Tongue (tissue), 1 donor: ENCODE measurements at regions not wholly inside any gene's neighbourhood (a gene's known extent, or its start where the extent isn't known, plus 50 kb on each side); places are given as distances from the start of the nearest gene placed in this dataset.
"Not testable (repeated sequence)": the region's sequence is repeated elsewhere in the genome, so short reads cannot be mapped to it uniquely, and the experiment has no call there.

Source experiments
- DNase-seq: peaks from one replicate; pipeline ENCODE4 v3.0.0-alpha.2; 2015

DNA sequence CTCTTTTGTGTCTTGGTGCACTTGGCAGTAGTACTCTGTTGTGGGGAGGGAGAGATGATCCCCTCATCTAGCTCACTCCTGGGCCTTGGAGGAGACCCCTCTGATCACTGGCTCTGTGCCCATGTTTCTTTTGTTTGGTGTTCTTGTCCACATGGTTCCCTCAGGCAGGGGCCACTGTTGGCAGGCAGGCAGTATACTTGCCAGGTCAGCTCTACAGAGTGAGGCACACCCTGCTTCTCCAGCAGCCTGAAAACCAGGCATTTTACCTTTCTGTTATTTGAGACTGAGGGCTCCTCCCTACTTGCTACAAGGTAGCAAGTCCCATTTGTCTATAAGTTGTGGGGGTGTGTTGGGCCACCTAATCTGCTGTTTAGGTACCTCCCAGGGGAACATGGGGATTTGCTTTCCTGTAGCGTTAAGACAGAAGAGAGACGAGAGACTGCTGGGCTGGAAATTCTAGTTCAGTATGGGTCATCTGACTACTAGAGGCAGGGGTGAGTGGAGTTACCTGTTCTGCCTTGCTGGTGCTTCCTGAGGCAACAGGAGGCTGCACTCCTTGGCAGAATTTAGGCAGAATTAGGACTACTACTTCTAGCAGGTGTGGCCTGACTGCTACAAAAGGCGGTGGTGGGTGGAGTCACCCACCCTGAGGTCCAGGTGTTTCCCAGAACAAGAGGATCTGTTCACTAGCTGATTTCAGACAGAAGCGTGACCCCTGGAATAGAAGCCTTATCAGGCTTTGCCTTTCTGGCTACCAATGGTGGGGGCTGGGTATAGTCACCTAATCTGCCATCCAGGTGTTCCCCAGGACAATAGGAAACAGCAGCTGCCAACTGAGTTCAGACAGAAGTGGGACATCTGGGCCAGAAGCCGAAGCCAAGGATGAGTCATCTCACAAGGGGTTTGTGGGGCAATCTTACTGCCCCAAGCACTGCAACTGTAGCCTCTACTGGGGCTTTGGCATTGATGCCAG is 843.0 kb upstream of the ATXN8OS start:
- DNase-seq = no peak

DNA sequence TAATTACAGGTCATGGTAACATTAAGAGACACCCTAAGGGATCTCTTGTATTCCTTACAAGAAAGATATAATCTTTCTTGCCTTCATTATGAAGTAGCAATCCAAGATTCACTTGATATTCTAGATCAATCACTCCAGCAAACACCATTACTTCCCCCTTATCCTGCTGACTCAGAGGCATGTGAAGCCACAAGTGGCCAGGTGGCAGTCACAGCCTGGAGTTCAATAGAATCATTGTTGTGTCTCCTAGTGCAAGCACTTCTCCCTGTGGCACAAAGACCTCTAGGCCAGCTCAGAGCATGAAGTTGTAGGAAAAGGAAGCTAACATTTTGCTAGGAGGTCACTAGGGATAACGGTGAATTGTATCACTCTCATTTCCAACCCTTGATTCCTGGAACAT is 864.3 kb upstream of the ATXN8OS start:
- DNase-seq = no peak

DNA sequence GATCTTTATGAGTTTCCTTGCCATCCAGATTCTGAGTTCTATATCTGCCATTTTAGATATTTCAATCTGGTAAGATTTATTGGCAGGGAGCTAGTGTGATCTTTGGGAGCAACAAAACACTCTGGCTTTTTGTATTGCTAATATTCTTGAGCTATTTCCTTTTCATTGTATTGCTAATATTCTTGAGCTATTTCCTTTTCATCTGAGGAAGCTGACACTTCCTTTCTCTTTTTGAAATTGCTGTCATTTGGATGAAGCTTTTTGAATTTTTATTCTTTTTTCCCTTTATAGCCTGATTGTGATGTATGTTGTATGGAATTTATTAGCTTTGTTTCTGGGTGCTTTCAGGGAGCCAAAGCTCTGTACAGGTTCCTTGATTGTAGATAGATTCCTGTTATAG is 873.5 kb upstream of the ATXN8OS start:
- DNase-seq = no peak

DNA sequence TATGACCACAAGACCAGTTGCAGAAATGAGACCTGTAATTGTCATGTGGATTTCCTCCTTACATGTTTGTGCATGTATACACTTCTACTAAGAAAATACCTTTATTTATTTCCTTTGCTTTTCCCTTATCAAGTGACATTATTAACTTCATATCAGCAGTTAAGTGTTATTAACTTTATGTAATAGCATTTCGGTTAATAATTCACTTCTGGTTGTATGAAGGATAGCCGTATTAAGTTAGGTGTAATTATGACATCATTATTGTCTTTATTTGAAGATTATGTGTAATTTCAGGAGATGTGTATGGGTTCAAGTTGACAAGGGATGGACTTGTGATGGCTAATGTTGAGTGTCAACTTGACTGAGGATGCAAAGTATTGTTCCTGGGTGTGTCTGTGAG is 881.2 kb upstream of the ATXN8OS start:
- no peak for DNase-seq

DNA sequence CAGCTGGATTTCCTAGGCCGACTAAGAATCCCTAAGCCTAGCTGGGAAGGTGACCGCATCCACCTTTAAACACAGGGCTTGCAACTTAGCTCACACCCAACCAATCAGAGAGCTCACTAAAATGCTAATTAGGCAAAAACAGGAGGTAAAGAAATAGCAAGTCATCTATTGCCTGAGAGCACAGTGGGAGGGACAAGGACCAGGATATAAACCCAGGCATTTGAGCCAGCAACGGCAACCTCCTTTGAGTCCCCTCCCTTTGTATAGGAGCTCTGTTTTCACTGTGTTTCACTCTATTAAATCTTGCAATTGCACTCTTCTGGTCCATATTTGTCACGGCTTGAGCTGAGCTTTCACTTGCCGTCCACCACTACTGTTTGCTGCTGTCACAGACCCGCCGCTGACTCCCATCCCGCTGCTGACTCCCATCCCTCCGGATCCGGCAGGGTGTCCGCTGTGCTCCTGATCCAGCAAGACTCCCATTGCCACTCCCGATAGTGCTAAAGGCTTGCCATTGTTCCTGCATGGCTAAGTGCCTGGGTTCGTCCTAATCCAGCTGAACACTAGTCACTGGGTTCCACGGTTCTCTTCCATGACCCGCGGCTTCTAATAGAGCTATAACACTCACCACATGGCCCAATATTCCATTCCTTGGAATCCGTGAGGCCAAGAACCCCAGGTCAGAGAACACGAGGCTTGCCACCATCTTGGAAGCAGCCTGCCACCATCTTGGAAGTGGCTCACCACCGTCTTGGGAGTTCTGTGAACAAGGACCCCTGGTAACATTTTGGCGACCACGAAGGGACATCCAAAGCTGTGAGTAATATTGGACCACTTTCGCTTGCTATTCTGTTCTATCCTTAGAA is 885.8 kb upstream of the ATXN8OS start:
- not testable (repeated sequence) for DNase-seq

DNA sequence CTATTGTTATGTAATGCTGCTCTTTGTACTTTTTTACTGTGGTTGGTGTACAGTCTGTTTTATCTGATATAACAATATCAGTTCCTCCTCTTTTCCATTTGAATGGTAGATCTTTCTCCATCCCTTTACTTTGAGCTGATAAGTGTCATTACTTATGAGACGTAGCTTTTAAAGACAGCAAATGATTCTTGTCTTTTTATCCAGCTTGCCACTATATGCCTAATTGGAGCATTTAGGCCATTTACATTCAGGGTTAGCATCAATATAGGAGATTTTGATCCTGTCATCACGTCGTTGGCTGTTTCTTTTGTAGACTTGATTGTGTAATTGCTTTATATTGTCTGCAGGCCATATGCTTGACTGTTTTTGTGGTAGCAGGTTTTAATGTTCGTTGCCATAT is 894.2 kb upstream of the ATXN8OS start:
- no peak for DNase-seq

DNA sequence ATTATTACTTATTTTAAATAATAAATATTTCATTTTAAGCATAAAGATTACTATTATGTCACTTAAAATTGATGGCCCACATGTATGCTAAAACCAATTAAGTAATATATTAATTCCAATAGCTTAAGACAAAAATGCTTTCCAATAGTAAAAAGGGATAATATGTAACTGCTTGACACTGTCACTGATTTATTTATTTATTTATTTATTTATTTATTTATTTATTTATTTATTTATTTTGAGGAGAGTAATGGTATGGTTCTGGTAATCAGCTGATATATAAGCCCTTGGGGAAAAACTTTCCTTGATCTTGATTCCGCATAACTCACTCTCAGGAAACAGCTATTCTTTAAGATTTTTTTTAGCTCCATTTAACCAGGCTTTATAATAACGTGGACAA is 903.0 kb upstream of the ATXN8OS start:
- DNase-seq = no peak

DNA sequence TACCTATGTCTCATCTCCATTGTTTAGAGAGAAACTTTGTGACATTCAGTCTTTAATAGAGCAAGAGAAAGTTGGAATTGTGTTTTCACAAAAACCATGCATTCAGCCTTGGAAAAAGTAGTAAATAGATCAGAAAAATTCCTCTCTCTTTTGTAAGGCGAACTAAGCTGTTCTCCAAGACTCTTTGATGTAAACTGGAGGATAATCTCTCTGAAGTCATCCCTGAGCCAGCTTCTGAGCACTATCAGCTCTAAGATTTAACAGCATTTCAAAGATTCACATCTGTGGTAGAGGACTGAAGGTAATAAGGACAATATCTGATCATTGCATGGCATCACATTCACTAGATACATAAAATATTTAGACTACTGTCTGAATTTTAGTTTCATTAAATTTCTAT is 904.6 kb upstream of the ATXN8OS start:
- DNase-seq = no peak

DNA sequence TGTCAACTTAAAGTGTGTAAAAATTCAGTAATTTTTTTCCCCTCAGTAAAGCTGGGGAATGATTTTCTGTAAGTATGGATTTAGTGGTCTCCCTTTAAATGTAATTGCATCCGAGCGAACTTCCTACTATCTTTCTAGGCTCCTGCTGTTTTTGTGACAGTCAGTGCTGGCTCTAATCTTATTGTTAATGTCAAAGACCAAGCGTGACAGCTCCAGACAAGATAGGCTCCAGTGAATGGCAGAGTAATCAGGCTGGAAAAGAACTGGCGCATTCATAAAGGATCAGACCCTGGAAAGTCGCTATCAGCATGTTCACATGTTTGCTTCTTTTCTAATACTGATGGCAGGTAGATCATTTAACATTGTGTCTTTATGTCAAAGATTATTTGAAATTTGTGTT is 908.0 kb upstream of the ATXN8OS start:
- DNase-seq = no peak

DNA sequence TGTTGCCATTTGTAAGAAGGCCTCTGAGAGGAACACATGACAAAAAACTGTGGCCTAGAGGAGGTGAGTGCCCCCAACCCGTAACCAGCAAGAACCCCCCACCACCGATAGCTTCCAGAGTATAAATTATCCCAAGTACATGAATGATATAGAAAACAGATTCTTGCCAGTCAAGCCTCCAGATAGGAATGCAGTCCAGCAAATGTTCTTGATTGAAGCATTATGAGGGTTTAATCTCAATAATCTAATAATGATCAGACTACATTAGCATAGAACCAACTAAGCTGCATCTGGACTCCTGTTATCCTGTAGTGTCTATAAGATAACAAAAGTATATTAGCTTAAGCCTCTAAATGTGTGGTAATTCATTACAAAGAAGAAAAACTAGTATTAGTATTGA is 908.9 kb upstream of the ATXN8OS start:
- DNase-seq = no peak

DNA sequence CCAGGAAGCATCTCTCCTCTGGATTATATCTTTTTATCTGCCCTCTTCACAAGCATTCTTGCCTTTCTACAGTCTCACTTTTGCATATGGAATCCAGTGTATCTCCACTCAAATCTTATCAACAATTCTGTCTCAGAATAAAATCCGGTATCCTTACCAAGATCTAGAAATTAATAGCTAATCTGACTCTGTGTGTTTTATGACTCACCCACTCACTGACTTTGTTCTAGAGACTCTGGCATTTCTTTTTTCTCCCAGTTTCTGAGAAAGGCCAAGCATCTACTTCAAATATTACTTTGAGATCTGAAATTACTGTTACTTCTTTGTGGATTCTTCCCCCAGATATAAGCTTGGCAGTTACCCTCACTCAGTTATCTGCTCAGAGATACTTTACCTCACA is 913.5 kb upstream of the ATXN8OS start:
- DNase-seq = no peak

DNA sequence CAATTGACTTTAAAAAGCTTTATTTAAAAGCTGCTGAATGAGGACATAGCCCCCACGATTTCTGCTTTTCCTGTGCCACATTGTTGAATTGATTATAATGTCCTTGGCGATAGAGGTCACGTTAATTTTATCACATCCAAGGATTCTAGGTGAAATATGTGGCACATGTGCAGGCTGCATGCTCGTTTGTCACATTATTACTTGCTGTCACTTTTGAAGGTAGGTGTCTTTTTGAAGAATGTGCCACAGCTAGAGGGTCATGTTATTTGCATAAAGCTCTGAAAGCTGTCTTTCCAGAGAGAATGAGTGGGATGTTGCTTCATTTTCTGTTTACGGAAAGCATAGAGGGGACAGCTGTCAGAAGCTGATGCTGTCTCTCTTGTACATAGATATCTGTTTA is 927.6 kb upstream of the ATXN8OS start:
- no peak for DNase-seq

DNA sequence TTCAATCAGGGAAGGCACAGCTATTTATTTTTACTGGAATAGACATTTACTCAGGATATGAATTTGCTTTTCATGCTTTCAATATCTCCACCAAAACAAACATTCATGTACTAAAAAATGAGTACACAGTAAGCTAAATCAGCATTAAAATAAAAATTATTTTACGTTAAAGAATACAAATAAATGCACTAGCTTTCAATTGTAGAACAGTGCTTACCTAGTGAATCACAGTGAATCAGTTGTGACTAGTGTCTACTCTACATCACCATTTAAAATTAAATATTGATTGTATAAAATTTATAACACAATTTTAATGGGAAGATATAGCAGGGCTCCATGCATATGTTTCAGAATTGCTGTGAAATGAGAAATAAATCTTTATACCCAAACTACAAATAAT is 929.6 kb upstream of the ATXN8OS start:
- DNase-seq = no peak

DNA sequence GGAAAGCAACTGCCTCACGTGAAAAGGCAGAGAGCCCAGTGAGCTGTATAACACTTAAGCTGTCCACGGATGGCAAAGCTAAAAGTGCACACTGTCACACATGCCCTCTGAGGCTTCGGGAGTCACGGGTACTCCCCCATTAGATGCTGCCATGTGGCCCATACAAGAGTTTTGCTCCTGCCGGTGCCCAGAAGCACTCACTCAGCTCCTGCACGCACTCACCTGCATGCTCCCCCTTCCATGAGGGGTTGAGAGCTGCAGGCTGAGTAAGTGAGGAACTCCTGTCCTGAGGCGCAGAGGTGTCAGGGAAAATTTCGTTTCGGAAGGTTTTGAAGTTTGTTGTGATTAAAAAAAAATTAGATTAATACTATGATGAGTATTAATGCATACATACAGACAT is 939.2 kb upstream of the ATXN8OS start:
- no peak for DNase-seq

DNA sequence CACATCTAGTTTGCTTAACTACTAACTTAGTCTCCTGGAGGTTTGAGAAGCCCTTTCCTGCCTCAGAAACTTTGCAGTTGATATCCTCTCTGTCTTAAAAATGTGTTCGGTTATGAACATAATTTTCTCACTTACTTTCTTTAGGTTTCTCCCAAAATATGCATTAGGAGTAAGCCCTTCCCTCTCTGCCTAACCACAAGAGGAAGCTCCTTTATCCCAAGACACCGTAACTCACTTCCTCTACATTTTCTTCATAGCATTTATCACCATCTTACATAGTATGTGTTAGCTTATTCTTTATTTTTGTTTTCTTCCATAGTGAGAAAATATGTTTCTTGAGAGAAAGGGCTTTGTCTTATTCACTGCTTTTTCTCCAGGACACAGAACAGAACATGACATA is 952.5 kb upstream of the ATXN8OS start:
- DNase-seq = no peak

DNA sequence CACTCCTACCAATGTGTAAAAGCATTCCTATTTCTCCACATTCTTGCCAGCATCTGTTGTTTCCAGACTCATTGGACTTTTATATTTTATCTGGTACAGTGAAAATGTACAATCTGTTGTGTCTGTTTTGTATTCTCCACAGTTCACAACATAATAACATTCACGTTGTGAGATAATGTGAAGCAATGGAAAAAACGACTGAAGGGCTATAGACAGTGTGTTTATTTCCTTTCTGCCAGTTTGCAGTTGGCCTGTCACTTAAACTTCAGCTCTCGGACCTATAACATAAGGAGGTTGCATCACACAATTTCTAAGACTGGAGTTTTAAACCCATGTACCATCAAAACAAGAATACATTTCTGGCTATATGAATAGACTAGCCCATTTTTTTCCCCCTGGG is 965.5 kb upstream of the ATXN8OS start:
- DNase-seq = no peak

DNA sequence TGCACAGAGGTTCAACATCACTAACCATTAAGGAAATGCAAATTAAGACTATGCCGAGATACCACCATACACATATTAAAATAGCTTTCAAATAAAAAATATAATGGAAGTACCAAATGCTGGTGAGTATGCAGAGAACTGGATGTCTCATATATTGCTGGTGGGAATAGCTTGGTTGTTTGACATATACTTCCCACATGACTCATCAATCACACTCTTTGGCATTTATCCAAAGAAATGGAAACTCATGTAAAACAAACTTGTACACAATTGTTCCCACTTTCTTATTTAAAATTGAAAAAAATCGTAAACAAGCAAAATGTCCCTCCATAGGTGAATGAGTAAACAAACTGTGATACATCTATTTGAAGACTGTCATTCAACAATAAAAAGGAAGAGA is 982.6 kb upstream of the ATXN8OS start:
- DNase-seq = no peak

DNA sequence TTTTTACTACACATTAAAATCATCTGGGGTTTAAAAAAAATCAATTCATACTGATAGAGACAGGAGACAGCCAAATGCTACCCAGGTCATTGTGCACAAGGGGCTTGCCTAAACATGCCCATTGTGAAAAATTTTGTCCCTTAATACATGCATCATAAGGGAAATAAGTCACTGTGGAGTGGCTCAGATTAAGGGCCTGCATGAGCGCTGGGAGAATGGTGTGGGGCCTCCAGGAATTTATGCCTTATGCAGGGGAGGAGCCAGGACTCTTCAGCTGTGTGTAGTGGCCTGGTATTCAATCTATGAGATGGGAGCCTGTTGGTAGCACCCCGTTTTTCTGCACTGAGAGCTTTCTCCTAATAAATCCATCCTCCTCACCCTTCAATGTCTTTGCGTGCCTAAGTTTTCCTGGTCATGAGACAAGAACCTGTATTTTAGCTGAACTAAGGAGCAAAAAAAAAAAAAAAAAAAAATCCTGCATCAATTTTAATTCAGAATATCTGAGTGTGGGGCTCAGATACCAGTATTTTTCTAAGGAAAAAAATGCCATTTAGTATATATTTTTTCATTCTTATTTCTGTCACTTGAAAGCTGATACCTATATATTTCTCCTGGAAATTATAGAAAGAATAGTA is 997.6 kb upstream of the ATXN8OS start:
- no peak for DNase-seq

DNA sequence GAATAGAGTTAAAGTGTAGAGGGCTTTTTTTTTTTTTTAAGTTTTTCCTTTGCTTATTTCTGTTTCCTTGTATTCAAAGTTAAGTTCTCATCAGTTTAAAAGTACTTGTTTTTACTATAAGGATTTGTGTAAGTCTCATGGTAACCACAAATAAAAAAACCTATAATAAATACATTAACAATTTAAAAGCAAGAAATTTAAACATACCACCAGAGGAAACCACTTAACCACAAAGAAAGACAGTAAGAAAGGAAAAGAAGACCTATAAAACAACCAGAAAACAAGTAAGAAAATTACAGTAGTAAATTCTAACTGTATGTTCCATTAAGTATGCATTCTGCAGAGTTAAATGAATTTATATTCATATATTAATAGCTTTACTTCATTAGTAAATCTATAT is 999.1 kb upstream of the ATXN8OS start:
- no peak for DNase-seq

DNA sequence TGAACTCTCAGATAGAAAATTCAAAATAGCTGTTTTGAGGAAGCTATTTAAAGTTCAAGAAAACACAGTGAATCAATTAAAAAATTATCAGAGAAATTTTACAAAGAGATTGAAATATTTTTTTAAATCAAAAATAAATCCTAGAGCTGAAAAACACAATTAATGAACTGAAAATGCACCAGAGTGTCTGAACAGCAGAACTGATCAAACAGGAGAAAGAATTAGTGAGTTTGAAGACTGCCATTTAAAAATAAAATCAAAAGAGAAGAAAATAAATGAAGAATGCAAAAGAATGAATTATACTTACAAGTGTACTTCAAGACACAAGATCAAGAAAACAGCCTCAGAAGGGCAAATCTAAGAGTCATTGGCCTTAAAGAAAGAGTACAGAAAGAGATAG is 1000.2 kb upstream of the ATXN8OS start:
- DNase-seq = no peak

DNA sequence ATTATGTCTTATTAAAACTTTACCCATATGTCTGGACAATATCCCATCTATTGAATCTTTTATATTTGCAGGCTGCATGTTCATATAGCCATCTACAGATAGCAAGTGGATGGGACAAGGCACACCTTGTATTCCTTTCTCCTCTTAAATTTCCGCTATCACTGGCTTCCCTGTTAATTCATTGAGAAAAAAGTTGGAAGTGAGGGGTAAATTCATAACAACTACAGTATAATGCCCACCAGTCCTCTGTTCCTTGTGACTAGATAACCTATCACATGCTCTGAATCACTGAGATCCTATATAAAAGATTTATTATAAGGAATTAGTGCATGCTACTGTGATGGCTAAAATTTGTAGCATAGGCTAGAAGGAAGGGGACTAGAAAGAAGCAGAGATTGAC is 1005.8 kb upstream of the ATXN8OS start:
- DNase-seq = no peak

DNA sequence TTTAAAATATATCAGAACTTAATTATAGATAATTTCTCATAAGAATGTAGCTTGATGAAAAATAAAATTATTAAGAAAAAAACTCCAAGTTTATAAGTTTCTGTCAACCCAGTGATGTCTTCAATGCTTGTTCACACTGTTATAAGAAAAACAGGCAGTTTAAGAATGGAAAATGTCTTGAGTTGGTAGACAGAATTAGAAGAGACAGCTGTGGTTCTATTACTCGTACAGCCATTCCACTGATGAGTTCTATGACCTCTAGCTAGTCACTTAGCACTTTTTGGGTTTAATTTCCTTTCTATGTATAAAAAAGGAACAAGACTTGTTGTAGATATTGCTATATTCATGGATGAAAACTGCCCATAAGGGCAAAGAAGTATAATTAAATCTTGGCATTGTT is 1013.1 kb upstream of the ATXN8OS start:
- no peak for DNase-seq
